Esophagus muscularis mucosa (tissue), 4 donors: ENCODE measurements at regions not wholly inside any gene's neighbourhood (a gene's known extent, or its start where the extent isn't known, plus 50 kb on each side); places are given as distances from the start of the nearest gene placed in this dataset.
A peak's percentile ranks its signal among the peaks of the same experiment; 100 is the strongest.

Source experiments
- DNase-seq: peaks from one replicate; pipeline ENCODE4 v3.0.0-alpha.2; 2017; ENCODE audit errors: extremely low spot score
- H3K27ac ChIP-seq, 4 donors: fragments of 200-600 bp; sonication (generic); replicated peaks in 1 of 4; 1 replicate in 3 of 4; 2 replicates in 1 of 4; pipeline ENCODE4 v1.5.1; 2016 to 2019; ENCODE audit warnings: mild to moderate bottlenecking in 1 of 4
- H3K27me3 ChIP-seq, 4 donors: fragments of 200-600 bp; sonication (generic); one replicate each; pipeline versions ENCODE4 v1.5.1 to v1.6.0; 2016 to 2019
- H3K36me3 ChIP-seq, 4 donors: fragments of 200-600 bp; sonication (generic); one replicate each; pipeline ENCODE4 v1.5.1; 2016 to 2019
- H3K4me1 ChIP-seq, 4 donors: fragments of 200-600 bp; sonication (generic); one replicate each; pipeline ENCODE4 v1.5.1; 2016 to 2019
- H3K4me3 ChIP-seq, 4 donors: fragments of 200-600 bp; sonication (generic); 1 replicate in 2 of 4; 2 replicates in 2 of 4; pipeline ENCODE4 v1.5.1; 2016 to 2019; ENCODE audit warnings: mild to moderate bottlenecking in 4 of 4, moderate library complexity in 1 of 4
- H3K9me3 ChIP-seq, 4 donors: fragments of 200-600 bp; sonication (generic); 1 replicate in 3 of 4; 2 replicates in 1 of 4; pipeline ENCODE4 v1.5.1; 2016 to 2019
- EP300 ChIP-seq: sonication (generic); formaldehyde crosslinking; IDR thresholded peaks from one replicate; pipeline ENCODE4 v1.6.1; 2017; ENCODE audit warnings: antibody characterized with exemption
- POLR2A ChIP-seq: fragments of 450-650 bp; IDR thresholded peaks from one replicate; pipeline ENCODE4 v1.6.1; 2017; ENCODE audit warnings: antibody characterized with exemption, moderate library complexity, mild to moderate bottlenecking, low read depth
- POLR2AphosphoS5 ChIP-seq, 2 donors: sonication (generic); formaldehyde crosslinking; IDR thresholded peaks; one replicate each; pipeline ENCODE4 v1.6.1; 2017; ENCODE audit warnings: antibody characterized with exemption in 2 of 2
- WGBS: methylation state at CpG from one replicate; pipeline ENCODE4 v1.1.5; 2018; 5-methylcytosine and 5-hydroxymethylcytosine counted together
- intact Hi-C: fragments of 100-400 bp; cut with DNase I; formaldehyde crosslinking; loops from one replicate; pipeline ENCODE4 v1.15.1; 2023
- TF ChIP-seq, protein P1 (sequence below), 3 experiments: fragments of 200-600 bp in 2 of 3; fragments of 450-650 bp in 1 of 3; sonication (generic) in 2 of 3; IDR thresholded peaks; one replicate each; pipeline ENCODE4 v1.5.1; 2017 to 2019; ENCODE audit warnings: antibody characterized with exemption in 3 of 3, mild to moderate bottlenecking in 2 of 3, moderate library complexity in 1 of 3

DNA sequence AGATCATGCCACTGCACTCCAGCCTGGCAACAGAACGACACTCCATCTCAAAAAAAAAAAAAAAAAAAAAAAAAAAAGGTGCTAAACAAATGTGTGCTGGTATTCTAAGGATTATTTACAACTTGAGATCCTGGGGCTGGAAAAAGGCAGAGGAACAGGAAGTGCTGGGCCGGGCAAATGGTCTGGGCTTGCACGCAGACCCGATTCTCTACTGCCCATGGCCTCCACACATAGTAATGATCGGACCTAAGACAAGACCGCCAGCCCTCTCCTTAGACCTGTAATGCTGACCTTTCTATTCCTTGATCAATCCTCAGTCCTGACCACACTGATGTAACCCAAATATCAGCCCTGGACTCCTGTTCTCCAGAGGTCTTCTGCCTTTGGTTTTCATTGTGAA, 67.8 kb downstream of the EFNB1 start:
- TF ChIP-seq POLR2AphosphoS5 (IDR thresholded peaks at IDR 0.05), result no peak
- TF ChIP-seq, protein P1, sequence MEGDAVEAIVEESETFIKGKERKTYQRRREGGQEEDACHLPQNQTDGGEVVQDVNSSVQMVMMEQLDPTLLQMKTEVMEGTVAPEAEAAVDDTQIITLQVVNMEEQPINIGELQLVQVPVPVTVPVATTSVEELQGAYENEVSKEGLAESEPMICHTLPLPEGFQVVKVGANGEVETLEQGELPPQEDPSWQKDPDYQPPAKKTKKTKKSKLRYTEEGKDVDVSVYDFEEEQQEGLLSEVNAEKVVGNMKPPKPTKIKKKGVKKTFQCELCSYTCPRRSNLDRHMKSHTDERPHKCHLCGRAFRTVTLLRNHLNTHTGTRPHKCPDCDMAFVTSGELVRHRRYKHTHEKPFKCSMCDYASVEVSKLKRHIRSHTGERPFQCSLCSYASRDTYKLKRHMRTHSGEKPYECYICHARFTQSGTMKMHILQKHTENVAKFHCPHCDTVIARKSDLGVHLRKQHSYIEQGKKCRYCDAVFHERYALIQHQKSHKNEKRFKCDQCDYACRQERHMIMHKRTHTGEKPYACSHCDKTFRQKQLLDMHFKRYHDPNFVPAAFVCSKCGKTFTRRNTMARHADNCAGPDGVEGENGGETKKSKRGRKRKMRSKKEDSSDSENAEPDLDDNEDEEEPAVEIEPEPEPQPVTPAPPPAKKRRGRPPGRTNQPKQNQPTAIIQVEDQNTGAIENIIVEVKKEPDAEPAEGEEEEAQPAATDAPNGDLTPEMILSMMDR (IDR thresholded peaks at IDR 0.05), result no peak
- no peak for TF ChIP-seq EP300
- TF ChIP-seq POLR2A, result no peak
- Histone ChIP-seq H3K36me3 (no peaks in the 10 kb centered on the region), H3K4me1 (peaks cover 38 to 46% (median 43%) of the 10 kb centered on the region in 4 donors), H3K27ac (no peak overlapping the region), H3K9me3 (no peaks in the 10 kb centered on the region), H3K27me3 (no peaks in the 10 kb centered on the region), H3K4me3 (no peak overlapping the region)
- intact Hi-C loops, result loop anchor here (10.0 kb wide), 1 partner anchor 128 kb away; no protein-coding TSS in a partner anchor
- DNase-seq, result no peak
- 70% methylated on average over 6 of the region's 6 CpGs for WGBS

DNA sequence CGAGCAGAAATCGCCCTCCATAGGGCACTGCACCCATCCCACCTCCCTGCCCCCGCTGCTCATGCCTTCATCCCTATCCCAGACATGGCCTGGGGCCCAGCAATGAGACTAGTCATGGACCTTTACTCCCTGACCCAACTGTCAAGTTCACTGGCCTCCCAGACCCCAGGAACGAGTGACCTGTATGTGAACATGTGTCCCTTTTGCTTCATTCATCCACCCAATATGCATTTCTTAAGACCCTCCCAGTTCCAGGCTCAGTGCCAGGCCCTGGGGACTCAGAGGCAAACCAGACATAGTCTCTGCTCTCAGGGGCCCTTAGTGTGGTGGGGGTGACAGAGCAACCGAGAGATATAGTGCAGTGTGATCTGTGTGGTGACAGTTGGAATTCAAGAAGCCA, 67.0 kb downstream of the EFNB1 start:
- Histone ChIP-seq H3K9me3 (no peaks in the 10 kb centered on the region), H3K36me3 (no peaks in the 10 kb centered on the region), H3K4me3 (no peak overlapping the region), H3K27me3 (no peaks in the 10 kb centered on the region), H3K4me1 (peaks cover 38 to 46% (median 43%) of the 10 kb centered on the region in 4 donors), H3K27ac (peak overlapping the region; percentile 76 to 89 (median 84))
- no peak for TF ChIP-seq POLR2A
- intact Hi-C loops, result loop anchor here (2.0 to 10.0 kb wide), 2 partner anchors 65 to 129 kb away; no protein-coding TSS in a partner anchor
- no peak for DNase-seq
- WGBS, result 56% methylated on average over 5 of the region's 5 CpGs

DNA sequence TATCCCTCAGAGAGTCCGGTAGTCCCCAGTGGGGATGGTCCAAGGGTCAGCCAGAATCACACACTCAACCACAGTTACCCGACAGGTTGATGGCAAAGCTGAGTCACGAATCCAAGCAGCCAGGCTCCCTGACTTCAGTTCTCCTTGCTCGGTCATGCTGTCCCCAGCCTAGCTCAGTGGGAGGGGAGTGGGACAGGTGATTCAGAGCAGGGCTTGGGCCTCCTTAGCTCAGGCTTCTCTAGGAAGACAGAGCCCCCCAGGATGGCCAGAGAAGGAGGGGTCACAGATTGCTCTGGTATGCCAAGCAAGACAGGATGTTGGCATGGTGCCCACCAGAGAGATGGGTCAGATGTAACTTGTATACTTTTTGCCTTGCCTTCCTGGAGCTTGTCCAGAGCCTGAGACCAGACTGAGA, 66.5 kb downstream of the EFNB1 start:
- intact Hi-C loops, result loop anchor here (2.0 to 10.0 kb wide), 2 partner anchors 65 to 129 kb away; no protein-coding TSS in a partner anchor
- peak overlapping the region; percentile 76 to 89 (median 84) for H3K27ac ChIP-seq

DNA sequence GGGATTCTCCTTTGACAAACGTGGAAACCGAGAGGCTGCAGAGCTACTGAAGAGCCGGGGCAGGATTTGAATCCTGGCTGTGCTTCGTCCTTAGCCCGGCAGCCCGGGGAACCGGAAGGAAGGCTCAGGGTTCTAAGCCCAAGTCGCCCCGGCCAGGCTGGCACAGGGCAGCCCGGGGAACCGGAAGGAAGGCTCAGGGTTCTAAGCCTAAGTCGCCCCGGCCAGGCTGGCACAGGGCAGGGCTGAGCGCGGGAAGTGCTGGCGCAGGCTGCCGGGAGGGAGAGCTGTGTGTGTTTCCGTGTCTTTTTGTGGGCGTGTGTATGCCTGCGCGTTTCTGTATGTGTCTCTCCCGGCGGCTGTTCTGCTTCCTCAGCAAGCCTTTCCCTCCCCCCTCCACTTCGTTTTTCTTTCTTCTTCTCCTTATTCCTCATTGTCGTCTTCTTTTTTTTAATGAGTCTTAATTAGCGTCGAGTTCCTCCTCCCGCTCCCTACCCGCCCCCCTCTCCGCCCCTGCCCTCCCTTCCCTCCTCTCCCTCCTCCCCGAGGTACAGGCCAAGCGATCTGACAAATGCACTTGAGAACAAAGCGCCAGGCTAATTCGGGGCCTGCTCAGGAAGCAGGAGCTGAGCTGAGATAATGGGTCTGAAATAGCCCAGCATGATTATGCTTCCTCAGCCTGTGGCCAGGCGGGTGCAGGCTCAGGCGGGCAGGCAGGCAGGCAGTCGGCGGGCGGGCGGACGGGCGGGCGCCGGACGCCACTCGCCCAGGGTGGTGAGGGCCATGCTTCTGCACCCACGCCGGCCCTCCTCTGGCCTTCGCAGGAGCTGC, 65.9 kb downstream of the EFNB1 start:
- no peaks in the 10 kb centered on the region for H3K27me3 ChIP-seq
- intact Hi-C loops, result loop anchor here (2.0 to 10.0 kb wide), 2 partner anchors 64 to 130 kb away; no protein-coding TSS in a partner anchor
- H3K9me3 ChIP-seq, result no peaks in the 10 kb centered on the region
- DNase-seq, result no peak
- peak overlapping the region; percentile 31 to 39 (median 34) for H3K4me3 ChIP-seq
- H3K4me1 ChIP-seq, result peaks cover 38 to 46% (median 43%) of the 10 kb centered on the region in 4 donors
- H3K36me3 ChIP-seq, result no peaks in the 10 kb centered on the region
- TF ChIP-seq, protein P1 (IDR thresholded peaks at IDR 0.05), result no peak
- TF ChIP-seq EP300 (no peak), POLR2A (no peak), POLR2AphosphoS5 (IDR thresholded peaks at IDR 0.05) (no peak)
- H3K27ac ChIP-seq, result peak overlapping the region; percentile 76 to 89 (median 84)
- 38% methylated on average over 38 of the region's 49 CpGs for WGBS

More for the DNA sequence above, 66.5 kb downstream of the EFNB1 start:
- TF ChIP-seq, protein P1 (IDR thresholded peaks at IDR 0.05), result no peak
- no peak for TF ChIP-seq EP300
- TF ChIP-seq POLR2A, result no peak
- TF ChIP-seq POLR2AphosphoS5 (IDR thresholded peaks at IDR 0.05), result peak in 1 of 2 donors; percentile 43
- H3K9me3 ChIP-seq, result no peaks in the 10 kb centered on the region
- peaks cover 38 to 46% (median 43%) of the 10 kb centered on the region in 4 donors for H3K4me1 ChIP-seq
- 50% methylated on average over 2 of the region's 4 CpGs for WGBS
- DNase-seq, result no peak
- H3K27me3 ChIP-seq, result no peaks in the 10 kb centered on the region
- no peaks in the 10 kb centered on the region for H3K36me3 ChIP-seq
- H3K4me3 ChIP-seq, result peak overlapping the region; percentile 31 to 39 (median 34)

DNA sequence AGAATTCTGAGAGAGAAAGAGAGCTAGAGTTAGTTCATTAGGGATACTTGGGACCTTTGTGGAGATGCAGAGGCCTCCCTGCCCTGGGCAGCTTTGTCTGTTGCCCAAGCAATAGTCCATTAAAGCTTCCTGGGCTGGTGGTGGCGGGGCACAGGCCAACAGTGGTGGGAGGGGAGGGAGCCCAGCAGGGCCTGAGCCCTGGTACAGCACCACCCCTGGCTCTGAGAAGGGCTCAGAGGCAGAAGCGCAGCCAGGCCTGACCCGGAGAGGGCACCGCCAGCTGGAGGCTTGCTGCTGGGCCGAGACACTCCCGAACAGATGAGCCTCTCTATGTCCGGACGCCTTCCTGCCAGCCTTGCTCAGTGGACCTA, 65.3 kb downstream of the EFNB1 start:
- 46% methylated on average over 7 of the region's 8 CpGs for WGBS
- Histone ChIP-seq H3K27ac (peak overlapping the region; percentile 76 to 89 (median 84)), H3K4me3 (peak overlapping the region; percentile 31 to 39 (median 34)), H3K4me1 (peaks cover 38 to 46% (median 43%) of the 10 kb centered on the region in 4 donors), H3K27me3 (no peaks in the 10 kb centered on the region), H3K9me3 (no peaks in the 10 kb centered on the region), H3K36me3 (no peaks in the 10 kb centered on the region)
- intact Hi-C loops, result loop anchor here (2.0 to 10.0 kb wide), 2 partner anchors 63 to 131 kb away; no protein-coding TSS in a partner anchor
- DNase-seq, result no peak
- TF ChIP-seq POLR2AphosphoS5 (IDR thresholded peaks at IDR 0.05), result no peak
- TF ChIP-seq EP300, result no peak
- TF ChIP-seq, protein P1 (IDR thresholded peaks at IDR 0.05), result no peak
- no peak for TF ChIP-seq POLR2A
